GM21423 (cell line): ENCODE measurements at regions not wholly inside any gene's neighbourhood (a gene's known extent, or its start where the extent isn't known, plus 50 kb on each side); places are given as distances from the start of the nearest gene placed in this dataset.

Experiments
- ATAC-seq: cut with Tn5 transposase; IDR thresholded peaks from one replicate; pipeline ENCODE4 v1.9.1; 2021; ENCODE audit warnings: mild to moderate bottlenecking, moderate library complexity; ENCODE audit not compliant: unreplicated experiment

GRCh38 chr13:29713839-29714238, 118.4 kb upstream of the SLC7A1 start:
- ATAC-seq: no peak

DNA sequence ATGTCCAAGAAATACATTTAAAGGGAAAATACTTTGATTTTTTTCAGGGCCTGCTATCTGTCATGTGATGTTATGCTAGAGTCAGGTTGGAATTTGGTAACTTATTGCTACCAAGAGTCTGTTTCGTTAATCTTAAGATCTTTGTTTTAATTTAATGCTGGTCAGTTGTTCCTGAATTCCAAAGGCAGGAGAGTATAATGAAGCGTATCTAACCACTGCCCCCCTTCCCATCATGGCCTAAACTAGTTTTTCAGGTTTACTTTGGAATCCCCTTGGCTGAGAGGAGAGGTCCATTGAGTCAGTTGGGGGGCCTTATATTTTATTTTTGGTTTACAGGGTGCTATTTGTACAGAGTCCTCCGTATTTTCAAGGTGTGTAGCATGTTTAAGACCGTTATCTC, 116.3 kb upstream of the SLC7A1 start:
- ATAC-seq: no peak

GRCh38 chr13:29710511-29710910, 115.0 kb upstream of the SLC7A1 start:
- no peak for ATAC-seq

DNA sequence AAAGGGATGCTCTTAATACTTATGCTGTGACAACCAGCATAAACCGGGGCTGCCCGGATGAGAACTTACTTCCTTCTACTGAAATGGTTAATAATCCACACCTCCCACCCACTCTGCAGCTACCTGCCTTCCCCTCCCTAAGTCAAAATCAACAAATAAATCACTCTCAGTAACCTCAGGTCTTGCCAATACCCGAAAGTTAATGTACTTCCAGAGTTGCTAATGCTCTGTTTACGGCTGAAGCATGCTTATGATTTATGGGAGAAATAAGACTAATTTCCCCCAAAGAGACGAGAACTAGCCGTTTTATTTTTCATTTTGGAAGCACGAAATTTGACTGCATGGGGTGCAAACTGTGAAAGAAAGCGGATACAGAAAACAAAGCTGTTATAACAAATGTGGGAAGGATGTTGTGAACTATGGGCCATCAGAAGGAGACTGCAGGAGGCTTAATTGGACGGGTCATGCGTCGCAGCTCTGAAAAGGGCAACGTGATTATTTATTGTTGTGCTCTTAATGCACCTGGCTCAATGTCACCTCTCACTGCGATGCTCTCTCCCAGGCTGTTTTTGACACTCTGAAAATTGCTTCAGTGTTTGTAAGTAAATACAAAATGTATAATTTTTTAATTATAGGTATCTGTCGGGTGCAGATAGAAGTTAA, 114.0 kb upstream of the SLC7A1 start:
- no peak for ATAC-seq

- peak; percentile 48 for ATAC-seq
Observed at GRCh38 chr13:29707876-29708543, 112.5 kb upstream of the SLC7A1 start.

DNA sequence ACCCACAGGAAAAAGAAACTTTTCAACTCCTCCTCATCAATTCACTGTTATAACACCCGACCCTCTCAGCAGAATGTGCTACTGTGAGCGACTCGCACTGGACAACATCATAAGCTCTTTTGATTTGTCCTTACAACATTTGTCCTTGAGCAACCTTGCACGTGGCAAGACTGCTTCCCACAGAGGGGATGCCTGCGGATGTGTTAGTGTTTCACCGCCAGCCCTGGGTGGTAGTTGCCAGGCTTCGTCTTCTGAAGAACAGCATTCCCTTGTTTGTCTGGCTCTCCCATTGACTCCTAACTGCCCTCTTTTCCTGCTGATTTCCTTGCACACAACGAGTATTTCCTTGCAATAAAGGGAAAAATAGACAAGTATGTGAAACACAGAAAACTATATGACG, 111.4 kb upstream of the SLC7A1 start:
- no peak for ATAC-seq

GRCh38 chr13:29704648-29705047, 109.2 kb upstream of the SLC7A1 start:
- ATAC-seq: no peak

DNA sequence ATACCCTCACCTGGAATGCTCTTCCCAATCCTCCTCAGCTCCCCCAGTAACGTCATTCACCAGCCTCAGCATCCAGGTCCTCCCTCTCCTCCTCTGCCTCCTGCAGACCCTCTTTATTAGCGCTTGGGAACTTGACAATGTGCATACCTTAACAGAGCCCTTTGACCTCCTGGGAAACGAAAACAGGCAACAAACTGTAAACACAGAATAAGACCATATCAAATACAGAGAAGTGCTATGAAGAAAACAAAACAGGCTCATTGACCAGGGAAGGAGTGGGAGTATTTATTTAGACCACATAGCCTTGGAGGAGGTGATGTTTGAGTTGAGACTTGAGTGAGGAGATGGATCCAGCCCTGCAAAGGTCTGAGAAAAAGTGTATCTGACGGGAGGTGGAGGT, 107.9 kb upstream of the SLC7A1 start:
- ATAC-seq: no peak

DNA sequence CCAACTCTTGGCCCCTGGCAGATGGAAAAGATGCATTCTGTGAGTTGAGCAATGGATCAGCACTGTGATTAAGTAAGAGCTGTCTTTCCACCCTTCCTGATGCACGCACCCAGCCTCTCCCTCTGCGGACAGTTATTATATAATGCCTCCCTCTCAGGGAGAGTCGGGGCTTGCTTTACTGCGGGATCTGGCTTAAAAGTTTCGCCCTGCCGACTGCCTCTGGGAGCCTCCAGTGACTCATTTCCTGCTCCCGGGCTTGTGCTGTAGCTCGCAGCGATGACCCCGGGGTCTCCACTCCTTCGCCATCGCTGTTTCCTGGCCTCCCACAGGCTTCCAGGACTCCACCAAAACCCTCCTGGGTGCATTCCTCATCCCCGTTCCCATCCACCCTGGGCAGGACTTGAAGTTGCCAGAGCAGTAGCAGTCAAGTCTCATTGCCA, 107.4 kb upstream of the SLC7A1 start:
- ATAC-seq: no peak

DNA sequence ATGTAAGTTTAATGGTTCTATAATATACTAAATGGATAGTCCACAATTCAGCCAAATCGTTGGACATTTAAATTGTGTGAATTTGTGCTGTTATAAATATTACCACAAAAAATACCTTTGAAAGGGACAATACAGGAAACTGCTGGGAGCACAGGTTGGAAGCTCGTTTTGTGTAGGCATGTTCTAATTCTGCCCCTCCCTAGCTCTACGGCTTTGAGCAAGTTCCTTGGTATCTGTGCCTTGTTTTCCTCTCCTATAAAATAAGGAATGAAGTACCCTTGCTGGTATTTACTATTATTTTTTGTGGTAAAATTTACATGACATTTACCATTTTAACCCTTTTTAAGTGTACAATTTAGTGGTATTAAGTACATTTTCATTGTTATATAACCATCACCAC, 102.6 kb upstream of the SLC7A1 start:
- ATAC-seq: no peak

DNA sequence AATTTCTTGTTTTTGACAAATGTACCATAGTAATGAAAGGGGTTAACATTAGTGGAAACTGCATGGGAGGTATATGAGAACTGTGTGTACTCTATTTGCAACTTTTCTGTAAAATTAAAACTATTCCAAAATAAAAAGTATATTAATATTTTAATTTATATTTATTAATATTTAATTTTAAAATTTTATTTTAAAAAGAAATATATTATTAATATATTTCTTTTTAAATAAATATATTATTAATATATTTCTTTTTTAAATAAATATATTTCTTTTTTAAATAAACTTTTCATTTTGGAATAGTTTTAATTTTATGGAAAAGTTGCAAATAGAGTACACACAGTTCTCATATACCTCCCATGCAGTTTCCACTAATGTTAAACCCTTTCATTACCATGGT, 101.1 kb upstream of the SLC7A1 start:
- ATAC-seq: no peak

DNA sequence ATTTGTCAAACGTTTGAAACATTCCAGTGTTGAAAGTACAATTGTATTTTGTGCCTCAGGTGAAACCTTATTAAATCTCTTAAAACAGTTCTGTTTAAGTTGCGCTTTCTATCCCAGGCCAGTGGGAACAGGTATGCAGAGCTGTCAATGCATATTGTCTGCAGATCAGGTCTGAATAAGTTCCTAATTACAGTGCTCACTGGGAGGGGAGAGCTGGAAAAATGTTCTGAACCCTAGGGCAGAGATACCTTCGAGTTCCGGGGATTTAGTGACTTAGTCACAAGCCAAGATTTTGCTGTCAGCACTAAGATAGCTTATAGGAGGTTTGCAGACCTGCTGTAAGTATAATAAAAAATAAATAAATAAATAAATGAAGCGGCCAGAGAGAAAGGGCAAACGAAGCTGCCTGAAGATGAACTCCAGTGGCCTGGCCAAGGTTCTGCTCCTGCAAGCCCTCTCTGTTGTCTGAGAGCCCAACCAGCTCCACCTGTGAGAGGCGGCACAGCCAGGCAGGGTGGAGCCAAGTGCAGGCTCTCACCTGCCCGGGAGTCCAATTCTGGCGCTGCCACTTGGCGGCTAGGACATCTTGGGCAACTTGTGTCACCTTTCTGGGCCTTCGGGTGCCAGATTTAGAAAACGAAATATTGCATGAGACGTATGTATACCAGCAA, 97.9 kb upstream of the SLC7A1 start:
- ATAC-seq: no peak

DNA sequence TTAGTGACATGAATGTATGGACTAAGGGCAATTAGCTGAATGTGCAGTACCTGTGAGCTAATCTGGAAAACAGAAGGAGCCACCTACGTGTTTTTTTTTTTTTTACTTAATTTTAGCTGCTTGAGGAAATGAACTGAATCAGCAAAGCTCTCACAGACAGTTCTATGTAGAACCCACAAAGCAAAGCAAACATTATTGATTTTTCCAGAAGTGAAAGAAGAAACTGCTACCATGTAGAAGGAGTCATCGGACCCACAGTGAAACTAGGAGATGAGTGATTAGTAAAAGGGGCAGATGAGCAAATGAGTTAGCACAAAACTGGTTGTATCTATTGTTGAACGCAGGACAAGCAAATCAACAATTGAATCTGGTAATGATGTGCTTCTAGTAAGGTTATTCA, 94.1 kb upstream of the SLC7A1 start:
- ATAC-seq: no peak

DNA sequence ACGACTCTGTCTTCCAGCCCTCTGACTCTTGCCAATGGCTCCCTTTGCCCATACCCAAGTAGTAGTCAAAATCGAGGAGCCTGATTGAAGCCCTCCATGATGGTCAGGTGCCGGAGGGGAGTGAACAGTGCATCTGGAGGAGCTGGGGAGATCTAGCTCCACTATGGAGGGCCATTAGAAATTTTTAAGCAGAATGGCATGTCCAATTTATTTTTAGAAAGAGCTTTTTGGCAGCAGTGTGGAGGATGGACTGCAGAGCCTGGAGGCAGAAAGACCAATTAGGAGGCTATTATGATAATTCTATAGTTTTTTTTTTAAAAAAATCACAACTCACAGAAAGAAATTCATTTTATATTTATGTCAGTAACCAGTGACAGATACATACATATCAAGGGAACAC, 92.7 kb upstream of the SLC7A1 start:
- ATAC-seq: no peak

GRCh38 chr13:29684441-29684840, 89.0 kb upstream of the SLC7A1 start:
- ATAC-seq: no peak

DNA sequence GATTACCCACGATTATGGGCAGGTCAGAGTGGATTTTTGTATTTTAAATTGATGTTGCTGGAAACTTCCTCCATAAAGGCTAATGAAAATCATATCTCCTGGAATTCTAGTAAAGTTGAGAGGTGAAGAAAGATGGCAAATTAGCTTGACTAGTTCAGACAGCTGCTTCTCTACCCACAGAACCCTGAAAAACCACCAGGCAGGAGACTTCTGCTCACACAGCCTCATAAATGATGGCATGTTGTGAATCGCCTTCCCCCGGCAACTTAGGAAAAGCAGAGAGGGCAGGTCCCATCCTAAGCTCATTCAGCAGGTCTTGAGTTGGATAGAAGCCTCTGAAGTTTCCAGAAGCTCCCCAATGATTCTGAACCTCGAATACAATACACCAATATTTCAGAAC, 87.6 kb upstream of the SLC7A1 start:
- ATAC-seq: no peak

DNA sequence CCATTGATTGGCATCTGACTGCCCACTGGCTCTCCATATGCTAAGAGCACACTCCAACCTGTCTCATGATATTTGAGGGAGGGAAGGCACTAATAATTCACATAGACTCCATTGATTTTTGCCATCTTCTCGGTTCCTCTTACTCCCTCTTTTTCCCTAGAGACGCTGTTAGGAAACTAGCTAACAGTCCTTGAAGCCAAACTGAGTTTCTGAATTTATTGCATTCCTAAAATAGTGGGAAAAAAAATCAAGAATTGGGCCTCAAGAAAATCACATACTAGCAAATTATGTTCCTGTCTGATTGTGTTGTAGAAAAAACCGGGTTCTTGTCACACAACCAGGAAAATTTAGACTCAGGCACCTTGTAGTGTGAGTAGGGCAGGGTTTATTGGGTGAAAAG, 86.4 kb upstream of the SLC7A1 start:
- ATAC-seq: no peak

DNA sequence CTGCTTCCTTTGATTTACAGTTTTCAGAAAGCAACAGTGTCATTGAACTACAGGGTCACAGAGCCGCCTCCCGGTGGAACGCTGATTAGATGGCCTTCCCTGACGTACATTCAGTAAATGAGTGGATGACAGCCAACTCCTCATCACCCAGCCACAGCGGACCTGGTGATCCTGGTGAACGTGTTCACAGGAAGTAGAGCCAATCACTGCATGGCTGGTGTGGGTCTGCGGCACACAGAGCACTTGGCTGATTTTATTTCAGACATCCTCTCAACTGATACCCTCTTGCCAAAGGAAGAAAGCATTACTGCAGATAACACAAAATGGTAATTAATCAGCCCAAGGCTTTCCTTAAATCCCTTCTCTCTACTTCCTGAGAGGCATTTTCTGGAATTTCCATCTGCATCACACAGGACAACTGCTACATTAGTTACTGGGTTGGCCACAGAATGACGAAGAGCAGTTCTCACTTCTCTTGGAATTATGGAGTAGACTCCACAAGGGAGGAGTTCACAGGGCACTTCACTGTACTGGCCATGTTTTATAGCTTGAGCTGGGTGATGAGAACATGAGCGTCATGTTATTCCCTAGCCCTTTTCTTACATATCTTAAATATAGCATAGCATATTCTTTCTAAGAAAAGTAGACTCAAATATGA, 84.0 kb upstream of the SLC7A1 start:
- ATAC-seq: no peak

- no peak for ATAC-seq
Observed at GRCh38 chr13:29677627-29678026, 82.1 kb upstream of the SLC7A1 start.

- no peak for ATAC-seq
Observed at GRCh38 chr13:29676941-29677452, 81.5 kb upstream of the SLC7A1 start.

DNA sequence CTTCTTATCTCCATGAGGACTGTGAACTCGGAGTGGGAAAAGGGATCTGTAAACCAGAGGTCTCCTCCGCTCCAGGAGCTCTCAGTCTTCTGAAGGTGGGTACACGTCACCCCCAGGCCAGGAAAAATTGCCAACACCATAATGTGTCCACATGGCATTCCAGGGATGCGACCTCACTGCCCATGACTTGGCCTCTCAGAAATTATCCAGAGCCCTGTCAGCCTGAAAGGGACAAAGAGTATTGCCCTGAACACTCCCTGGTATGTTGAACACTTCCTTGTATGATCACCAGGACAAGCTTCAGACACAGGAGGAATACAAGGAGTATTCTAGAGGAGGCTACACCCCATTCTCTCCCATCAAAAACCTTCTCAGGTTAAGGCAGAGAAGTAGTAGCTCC, 81.0 kb upstream of the SLC7A1 start:
- ATAC-seq: no peak

- no peak for ATAC-seq
Observed at GRCh38 chr13:29674532-29674931, 79.0 kb upstream of the SLC7A1 start.
